ENCODE measurements at regions not wholly inside any gene's neighbourhood (a gene's known extent, or its start where the extent isn't known, plus 50 kb on each side); places are given as distances from the start of the nearest gene placed in this dataset.
A peak's percentile ranks its signal among the peaks of the same experiment; 100 is the strongest.
"Not testable (repeated sequence)": the region's sequence is repeated elsewhere in the genome, so short reads cannot be mapped to it uniquely, and the experiment has no call there.

GRCh38 chr3:197369545-197369944 is 71.1 kb upstream of the DLG1 start:
- DNase-seq = no peak

- DNase-seq = no peak
These were observed 70.4 kb upstream of the DLG1 start for GRCh38 chr3:197368821-197369220.

- DNase-seq = no peak
These were observed 69.9 kb upstream of the DLG1 start for GRCh38 chr3:197368330-197368729.

- no peak for DNase-seq
These were observed 68.8 kb upstream of the DLG1 start for GRCh38 chr3:197367081-197367780.

- DNase-seq = no peak
These were observed 68.1 kb upstream of the DLG1 start for GRCh38 chr3:197366301-197367044.

GRCh38 chr3:197365586-197365985 is 67.2 kb upstream of the DLG1 start:
- DNase-seq = no peak

GRCh38 chr3:197364410-197365071 is 66.1 kb upstream of the DLG1 start:
- no peak for DNase-seq

GRCh38 chr3:197363553-197364409 is 65.4 kb upstream of the DLG1 start:
- DNase-seq = no peak

- no peak for DNase-seq
These were observed 63.7 kb upstream of the DLG1 start for GRCh38 chr3:197362081-197362480.

- DNase-seq = not testable (repeated sequence)
These were observed 61.7 kb upstream of the DLG1 start for GRCh38 chr3:197360095-197360494.

GRCh38 chr3:197359476-197359875 is 61.1 kb upstream of the DLG1 start:
- DNase-seq = not testable (repeated sequence)

GRCh38 chr3:197356741-197357140 is 58.3 kb upstream of the DLG1 start:
- DNase-seq = no peak

GRCh38 chr3:197356275-197356674 is 57.9 kb upstream of the DLG1 start:
- no peak for DNase-seq

GRCh38 chr3:197355713-197356112 is 57.3 kb upstream of the DLG1 start:
- no peak for DNase-seq

GRCh38 chr3:197354568-197355001 is 56.2 kb upstream of the DLG1 start:
- DNase-seq = peak; percentile 78 to 94 (median 88)

- DNase-seq = peak in 1 of 3 donors; percentile 52
These were observed 55.6 kb upstream of the DLG1 start for GRCh38 chr3:197353867-197354567.

GRCh38 chr3:197353001-197353866 is 54.8 kb upstream of the DLG1 start:
- no peak for DNase-seq

GRCh38 chr3:197352382-197352781 is 54.0 kb upstream of the DLG1 start:
- DNase-seq = peak in 2 of 3 donors; percentile 44 to 73

- DNase-seq = no peak
These were observed 52.0 kb upstream of the DLG1 start for GRCh38 chr3:197350446-197350845.

- DNase-seq = no peak
These were observed 51.0 kb upstream of the DLG1 start for GRCh38 chr3:197349368-197349767.

Measured in muscle of back (tissue), 3 donors.